Panc1 (cell line): ENCODE measurements at regions not wholly inside any gene's neighbourhood (a gene's known extent, or its start where the extent isn't known, plus 50 kb on each side); places are given as distances from the start of the nearest gene placed in this dataset.

ENCODE experiments used
- ATAC-seq: fragments of 200-7000 bp; cut with Tn5 transposase; 2 replicates; pipeline ENCODE4 v1.9.1; 2020; ENCODE audit warnings: mild to moderate bottlenecking, moderate library complexity
- BruUV-seq: library from RNA; stranded (reverse); fragments of 400-500 nt; replicated peaks from 2 replicates; lab custom pipeline; 2021; lab: Mats Ljungman, UMichigan
- CTCF ChIA-PET: fragments of 300-600 bp; sonication (Branson Sonifier 250); formaldehyde crosslinking; loops from one replicate; lab custom pipeline; 2022; ENCODE audit warnings: antibody characterized with exemption; lab: Charles Lee
- POLR2A ChIA-PET: fragments of 300-600 bp; sonication (Branson Sonifier 250); formaldehyde crosslinking; loops from one replicate; lab custom pipeline; 2022; ENCODE audit warnings: antibody characterized with exemption; lab: Charles Lee
- DNase-seq: peaks from one replicate; pipeline ENCODE4 v3.0.0-alpha.2; 2010; ENCODE audit warnings: low read depth, low spot score
- H3K27ac ChIP-seq: 2 replicates; pipeline ENCODE4 v1.5.1; 2011; ENCODE audit warnings: mild to moderate bottlenecking, low read length, inconsistent platforms
- H3K27me3 ChIP-seq: fragments of 200-500 bp; sonication (Bioruptor generic); 2 replicates; pipeline ENCODE4 v1.6.0; 2014; ENCODE audit warnings: low read length, inconsistent platforms; ENCODE audit not compliant: control insufficient read depth, insufficient read depth
- H3K36me3 ChIP-seq: fragments of 200-500 bp; sonication (Bioruptor generic); 2 replicates; pipeline ENCODE4 v1.5.1; 2014; ENCODE audit warnings: inconsistent platforms, mild to moderate bottlenecking, low read length, moderate library complexity; ENCODE audit not compliant: control insufficient read depth, insufficient read depth
- H3K4me1 ChIP-seq: 2 replicates; pipeline ENCODE4 v1.5.1; 2011; ENCODE audit warnings: inconsistent platforms, mild to moderate bottlenecking, low read length, moderate library complexity; ENCODE audit not compliant: control insufficient read depth, insufficient read depth
- H3K4me3 ChIP-seq, 2 experiments: 2 replicates each; pipeline ENCODE4 v1.5.1; 2011 to 2012; ENCODE audit warnings: low read depth in 2 of 2, low read length in 2 of 2, mild to moderate bottlenecking in 2 of 2, inconsistent platforms in 1 of 2, moderate library complexity in 1 of 2
- H3K9me3 ChIP-seq: fragments of 200-500 bp; sonication (Bioruptor generic); 2 replicates; pipeline ENCODE4 v1.5.1; 2014; ENCODE audit warnings: low read depth, mild to moderate bottlenecking, inconsistent platforms, low read length, moderate library complexity; ENCODE audit not compliant: control insufficient read depth, insufficient read depth
- CTCF ChIP-seq: fragments of 450-650 bp; IDR thresholded peaks from 2 replicates; pipeline ENCODE4 v1.5.1; 2017; ENCODE audit warnings: mild to moderate bottlenecking
- POLR2AphosphoS5 ChIP-seq: IDR thresholded peaks from 2 replicates; pipeline ENCODE4 v1.6.1; 2012; ENCODE audit warnings: mild to moderate bottlenecking, low read depth, low read length, moderate library complexity
- REST ChIP-seq, 2 experiments: IDR thresholded peaks; 2 replicates each; pipeline ENCODE4 v1.6.1; 2011 to 2012; ENCODE audit warnings: low read depth in 2 of 2, control low read depth in 1 of 2, low read length in 1 of 2, mild to moderate bottlenecking in 1 of 2, moderate library complexity in 1 of 2; ENCODE audit not compliant: insufficient read depth in 1 of 2
- SIN3A ChIP-seq: IDR thresholded peaks from 2 replicates; pipeline ENCODE4 v1.6.1; 2012; ENCODE audit warnings: low read depth, mild to moderate bottlenecking, low read length, moderate library complexity, borderline replicate concordance; ENCODE audit not compliant: insufficient read depth
- TCF7L2 ChIP-seq: IDR thresholded peaks from 2 replicates; pipeline ENCODE4 v1.6.1; 2011; ENCODE audit warnings: mild to moderate bottlenecking, low read depth, low read length, inconsistent platforms
- in situ Hi-C: cut with HindIII; loops from 2 replicates; pipeline ENCODE4 v1.10.0; 2016; ENCODE audit warnings: low sequenced_read_pairs, low pct_unique_long_range_greater_than_20kb
- intact Hi-C: fragments of 100-400 bp; cut with micrococcal nuclease; formaldehyde crosslinking; loops from one replicate; pipeline ENCODE4 v1.10.0; 2022; ENCODE audit not compliant: unreplicated experiment

GRCh38 chr4:164464313-164464712 is 289.6 kb upstream of the SMIM31 start:
- no peak overlapping the region for H3K4me3 ChIP-seq
- no peaks in the 10 kb centered on the region for H3K27me3 ChIP-seq
- H3K36me3 ChIP-seq = no peaks in the 10 kb centered on the region
- ChIA-PET POLR2A (no interaction called here), CTCF (no interaction called here)
- BruUV-seq = no TSS peak
- no peaks in the 10 kb centered on the region for H3K4me1 ChIP-seq
- ATAC-seq (no peak), DNase-seq (no peak)
- H3K27ac ChIP-seq = no peak overlapping the region
- in situ Hi-C loops = no loop called here
- H3K9me3 ChIP-seq = no peaks in the 10 kb centered on the region
- intact Hi-C loops = no loop called here
- no peak for TF ChIP-seq REST (IDR thresholded peaks at IDR 0.05; ENCODE audit: insufficient read depth in 1 of 2, low read depth in 2 of 2, low read length in 1 of 2)
- TF ChIP-seq CTCF = no peak
- no peak for TF ChIP-seq SIN3A
- no peak for TF ChIP-seq POLR2AphosphoS5
- TF ChIP-seq TCF7L2 = no peak

GRCh38 chr4:164467493-164467892 is 286.4 kb upstream of the SMIM31 start:
- TF ChIP-seq TCF7L2 (no peak), SIN3A (no peak), POLR2AphosphoS5 (no peak), REST (IDR thresholded peaks at IDR 0.05; ENCODE audit: insufficient read depth in 1 of 2, low read depth in 2 of 2, low read length in 1 of 2) (no peak), CTCF (no peak)
- H3K27me3 ChIP-seq = no peaks in the 10 kb centered on the region
- no peak for DNase-seq
- intact Hi-C loops = no loop called here
- no peak for ATAC-seq
- H3K36me3 ChIP-seq = no peaks in the 10 kb centered on the region
- H3K9me3 ChIP-seq = no peaks in the 10 kb centered on the region
- H3K4me3 ChIP-seq = no peak overlapping the region
- ChIA-PET POLR2A (no interaction called here), CTCF (no interaction called here)
- H3K4me1 ChIP-seq = no peaks in the 10 kb centered on the region
- BruUV-seq = no TSS peak
- H3K27ac ChIP-seq = no peak overlapping the region
- in situ Hi-C loops = no loop called here
